WTC11 (cell line): ENCODE measurements at regions not wholly inside any gene's neighbourhood (a gene's known extent, or its start where the extent isn't known, plus 50 kb on each side); places are given as distances from the start of the nearest gene placed in this dataset.

Experiments
- CBFB ChIP-seq: sonication (generic); formaldehyde crosslinking; IDR thresholded peaks from 2 replicates; pipeline ENCODE4 v1.8.1; 2022; ENCODE audit warnings: mild to moderate bottlenecking, low read depth, missing genetic modification reagents
- NFYB ChIP-seq: sonication (generic); formaldehyde crosslinking; conservative IDR thresholded peaks from 2 replicates; pipeline ENCODE4 v1.8.0; 2022; ENCODE audit warnings: low read depth, missing genetic modification reagents
- OVOL2 ChIP-seq: fragments of 250-450 bp; sonication (Bioruptor Pico); IDR thresholded peaks from 2 replicates; pipeline ENCODE4 v1.9.0; 2021; ENCODE audit warnings: mild to moderate bottlenecking, borderline replicate concordance
- TEAD4 ChIP-seq: sonication (generic); formaldehyde crosslinking; IDR thresholded peaks from 2 replicates; pipeline ENCODE4 v1.8.0; 2022; ENCODE audit warnings: mild to moderate bottlenecking, missing genetic modification reagents
- TF ChIP-seq, protein P1 (sequence below): fragments of 200-600 bp; IDR thresholded peaks from 2 replicates; pipeline ENCODE4 v1.8.0; 2022; ENCODE audit warnings: antibody characterized with exemption
- TF ChIP-seq, protein P2 (sequence below): sonication (generic); formaldehyde crosslinking; IDR thresholded peaks from 2 replicates; pipeline ENCODE4 v1.8.1; 2023; ENCODE audit warnings: mild to moderate bottlenecking, moderate library complexity, missing genetic modification reagents
- TF ChIP-seq, protein P3 (sequence below): sonication (generic); formaldehyde crosslinking; IDR thresholded peaks from 2 replicates; pipeline ENCODE4 v1.8.0; 2022; ENCODE audit warnings: mild to moderate bottlenecking, missing genetic modification reagents
- TF ChIP-seq, protein P4 (sequence below): sonication (generic); formaldehyde crosslinking; IDR thresholded peaks from 2 replicates; pipeline ENCODE4 v1.8.1; 2023; ENCODE audit warnings: mild to moderate bottlenecking, missing genetic modification reagents, moderate library complexity

DNA sequence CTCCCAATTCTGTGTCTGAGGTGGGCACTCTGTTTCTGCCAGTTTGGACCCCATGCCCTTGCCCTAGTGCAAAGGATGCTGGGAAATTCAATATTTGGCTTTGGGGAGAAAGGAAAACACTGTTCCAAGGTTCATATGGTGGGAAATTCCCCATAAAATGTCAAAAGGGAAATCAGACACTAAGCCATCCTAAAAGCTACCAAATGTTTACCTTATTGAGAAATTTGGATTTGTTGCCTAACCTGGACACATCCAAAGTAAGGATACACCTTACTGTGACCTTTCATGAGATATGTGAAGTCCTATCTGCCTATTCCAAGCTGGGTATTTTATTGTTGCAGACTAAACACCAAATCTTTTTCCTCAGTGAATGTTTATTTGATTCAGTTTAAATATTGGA lies 109.1 kb downstream of the CYP26A1 start:
- TF ChIP-seq, protein P1, sequence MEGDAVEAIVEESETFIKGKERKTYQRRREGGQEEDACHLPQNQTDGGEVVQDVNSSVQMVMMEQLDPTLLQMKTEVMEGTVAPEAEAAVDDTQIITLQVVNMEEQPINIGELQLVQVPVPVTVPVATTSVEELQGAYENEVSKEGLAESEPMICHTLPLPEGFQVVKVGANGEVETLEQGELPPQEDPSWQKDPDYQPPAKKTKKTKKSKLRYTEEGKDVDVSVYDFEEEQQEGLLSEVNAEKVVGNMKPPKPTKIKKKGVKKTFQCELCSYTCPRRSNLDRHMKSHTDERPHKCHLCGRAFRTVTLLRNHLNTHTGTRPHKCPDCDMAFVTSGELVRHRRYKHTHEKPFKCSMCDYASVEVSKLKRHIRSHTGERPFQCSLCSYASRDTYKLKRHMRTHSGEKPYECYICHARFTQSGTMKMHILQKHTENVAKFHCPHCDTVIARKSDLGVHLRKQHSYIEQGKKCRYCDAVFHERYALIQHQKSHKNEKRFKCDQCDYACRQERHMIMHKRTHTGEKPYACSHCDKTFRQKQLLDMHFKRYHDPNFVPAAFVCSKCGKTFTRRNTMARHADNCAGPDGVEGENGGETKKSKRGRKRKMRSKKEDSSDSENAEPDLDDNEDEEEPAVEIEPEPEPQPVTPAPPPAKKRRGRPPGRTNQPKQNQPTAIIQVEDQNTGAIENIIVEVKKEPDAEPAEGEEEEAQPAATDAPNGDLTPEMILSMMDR = no peak
- no peak for TF ChIP-seq OVOL2 (CRISPR knock-in tag)
- TF ChIP-seq TEAD4 (CRISPR knock-in tag) = no peak
- no peak for TF ChIP-seq CBFB
- TF ChIP-seq NFYB (CRISPR knock-in tag) = no peak
- TF ChIP-seq, protein P2, sequence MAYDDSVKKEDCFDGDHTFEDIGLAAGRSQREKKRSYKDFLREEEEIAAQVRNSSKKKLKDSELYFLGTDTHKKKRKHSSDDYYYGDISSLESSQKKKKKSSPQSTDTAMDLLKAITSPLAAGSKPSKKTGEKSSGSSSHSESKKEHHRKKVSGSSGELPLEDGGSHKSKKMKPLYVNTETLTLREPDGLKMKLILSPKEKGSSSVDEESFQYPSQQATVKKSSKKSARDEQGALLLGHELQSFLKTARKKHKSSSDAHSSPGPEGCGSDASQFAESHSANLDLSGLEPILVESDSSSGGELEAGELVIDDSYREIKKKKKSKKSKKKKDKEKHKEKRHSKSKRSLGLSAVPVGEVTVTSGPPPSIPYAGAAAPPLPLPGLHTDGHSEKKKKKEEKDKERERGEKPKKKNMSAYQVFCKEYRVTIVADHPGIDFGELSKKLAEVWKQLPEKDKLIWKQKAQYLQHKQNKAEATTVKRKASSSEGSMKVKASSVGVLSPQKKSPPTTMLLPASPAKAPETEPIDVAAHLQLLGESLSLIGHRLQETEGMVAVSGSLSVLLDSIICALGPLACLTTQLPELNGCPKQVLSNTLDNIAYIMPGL (CRISPR knock-in tag) = no peak
- TF ChIP-seq, protein P3, sequence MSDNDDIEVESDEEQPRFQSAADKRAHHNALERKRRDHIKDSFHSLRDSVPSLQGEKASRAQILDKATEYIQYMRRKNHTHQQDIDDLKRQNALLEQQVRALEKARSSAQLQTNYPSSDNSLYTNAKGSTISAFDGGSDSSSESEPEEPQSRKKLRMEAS (CRISPR knock-in tag) = no peak
- TF ChIP-seq, protein P4, sequence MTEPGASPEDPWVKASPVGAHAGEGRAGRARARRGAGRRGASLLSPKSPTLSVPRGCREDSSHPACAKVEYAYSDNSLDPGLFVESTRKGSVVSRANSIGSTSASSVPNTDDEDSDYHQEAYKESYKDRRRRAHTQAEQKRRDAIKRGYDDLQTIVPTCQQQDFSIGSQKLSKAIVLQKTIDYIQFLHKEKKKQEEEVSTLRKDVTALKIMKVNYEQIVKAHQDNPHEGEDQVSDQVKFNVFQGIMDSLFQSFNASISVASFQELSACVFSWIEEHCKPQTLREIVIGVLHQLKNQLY (CRISPR knock-in tag) = no peak
